Muscle layer of duodenum (tissue), 2 donors: ENCODE measurements at regions not wholly inside any gene's neighbourhood (a gene's known extent, or its start where the extent isn't known, plus 50 kb on each side); places are given as distances from the start of the nearest gene placed in this dataset.
"Not testable (repeated sequence)": the region's sequence is repeated elsewhere in the genome, so short reads cannot be mapped to it uniquely, and the experiment has no call there.

Experiments
- H3K27ac ChIP-seq: one replicate; pipeline ENCODE4 v1.7.0; 2013; ENCODE audit warnings: mild to moderate bottlenecking, low read length
- H3K27me3 ChIP-seq: one replicate; pipeline ENCODE4 v1.7.0; 2013; ENCODE audit warnings: low read depth, mild to moderate bottlenecking, control low read depth, low read length
- H3K36me3 ChIP-seq, 2 donors: one replicate each; pipeline ENCODE4 v1.7.0; 2013; ENCODE audit warnings: low read length in 2 of 2, control low read depth in 1 of 2, mild to moderate bottlenecking in 1 of 2; ENCODE audit not compliant: insufficient read depth in 2 of 2, control insufficient read depth in 1 of 2
- H3K4me1 ChIP-seq, 2 donors: one replicate each; pipeline ENCODE4 v1.7.0; 2013; ENCODE audit warnings: low read length in 2 of 2, mild to moderate bottlenecking in 2 of 2, control low read depth in 1 of 2, moderate library complexity in 1 of 2; ENCODE audit not compliant: insufficient read depth in 2 of 2, control insufficient read depth in 1 of 2
- H3K4me3 ChIP-seq, 2 donors: one replicate each; pipeline ENCODE4 v1.7.0; 2013; ENCODE audit warnings: low read length in 2 of 2, low read depth in 1 of 2, mild to moderate bottlenecking in 1 of 2
- H3K9me3 ChIP-seq, 2 donors: one replicate each; pipeline ENCODE4 v1.7.0; 2013; ENCODE audit warnings: low read length in 2 of 2, control low read depth in 1 of 2, mild to moderate bottlenecking in 1 of 2; ENCODE audit not compliant: control insufficient read depth in 1 of 2
- donor health status: healthy.

DNA sequence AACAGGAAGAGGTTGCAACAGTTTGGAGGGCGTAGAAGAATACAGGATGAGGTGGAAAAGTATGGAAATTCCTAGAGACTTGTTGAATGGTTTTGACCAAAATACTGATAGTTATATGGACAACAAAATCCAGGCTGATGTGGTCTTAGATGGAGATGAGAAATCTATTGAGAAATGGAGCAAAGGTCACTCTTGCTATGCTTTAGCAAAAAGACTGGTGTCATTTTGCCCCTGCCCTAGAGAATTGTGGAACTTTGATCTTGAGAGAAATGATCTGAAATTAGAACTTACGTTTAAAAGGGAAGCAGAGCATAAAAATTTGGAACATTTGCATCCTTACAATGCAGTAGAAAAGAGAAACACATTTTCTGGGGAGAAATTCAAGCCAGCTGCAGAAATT lies 686.9 kb upstream of the GBE1 start:
- no peak overlapping the region for H3K27ac ChIP-seq
- H3K4me3 ChIP-seq = no peak overlapping the region
- peaks cover 6 to 9% of the 10 kb centered on the region in 2 donors for H3K9me3 ChIP-seq
- no peaks in the 10 kb centered on the region for H3K27me3 ChIP-seq
- H3K4me1 ChIP-seq = no peaks in the 10 kb centered on the region
- no peaks in the 10 kb centered on the region for H3K36me3 ChIP-seq

DNA sequence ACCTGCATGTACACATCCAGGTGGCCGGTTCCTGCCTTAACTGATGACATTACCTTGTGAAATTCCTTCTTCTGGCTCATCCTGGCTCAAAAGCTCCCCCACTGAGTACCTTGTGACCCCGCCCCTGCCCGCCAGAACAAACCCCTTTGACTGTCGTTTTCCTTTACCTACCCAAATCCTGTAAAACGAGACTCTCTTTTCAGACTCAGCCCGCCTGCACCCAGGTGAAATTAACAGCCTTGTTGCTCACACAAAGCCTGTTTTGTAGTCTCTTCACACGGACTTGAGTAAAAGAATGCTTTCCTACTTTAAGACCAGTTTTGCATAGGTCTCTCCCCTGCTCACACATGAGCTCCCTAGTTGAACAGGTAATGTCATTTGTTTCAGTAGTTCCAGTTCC lies 667.4 kb upstream of the GBE1 start:
- H3K4me1 ChIP-seq, H3K9me3 ChIP-seq, H3K27me3 ChIP-seq, H3K36me3 ChIP-seq, H3K4me3 ChIP-seq, H3K27ac ChIP-seq: not testable (repeated sequence)

DNA sequence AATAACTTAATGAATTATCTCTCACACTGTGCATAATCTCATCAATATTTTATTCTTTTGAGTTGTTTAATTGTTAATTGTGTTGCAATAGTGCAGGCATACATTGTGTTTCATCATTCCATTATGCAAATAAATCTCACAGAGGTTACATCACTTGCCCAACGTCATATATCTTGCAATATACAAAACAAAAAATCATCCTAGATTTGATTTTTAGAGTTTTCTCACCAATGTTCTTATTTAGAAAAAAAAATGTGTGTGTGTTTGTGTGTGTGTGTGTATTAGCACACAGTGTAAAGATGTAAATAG lies 662.5 kb upstream of the GBE1 start:
- no peak overlapping the region for H3K27ac ChIP-seq
- no peaks in the 10 kb centered on the region for H3K4me1 ChIP-seq
- H3K36me3 ChIP-seq = no peaks in the 10 kb centered on the region
- H3K4me3 ChIP-seq = no peak overlapping the region
- no peaks in the 10 kb centered on the region for H3K9me3 ChIP-seq
- no peaks in the 10 kb centered on the region for H3K27me3 ChIP-seq

DNA sequence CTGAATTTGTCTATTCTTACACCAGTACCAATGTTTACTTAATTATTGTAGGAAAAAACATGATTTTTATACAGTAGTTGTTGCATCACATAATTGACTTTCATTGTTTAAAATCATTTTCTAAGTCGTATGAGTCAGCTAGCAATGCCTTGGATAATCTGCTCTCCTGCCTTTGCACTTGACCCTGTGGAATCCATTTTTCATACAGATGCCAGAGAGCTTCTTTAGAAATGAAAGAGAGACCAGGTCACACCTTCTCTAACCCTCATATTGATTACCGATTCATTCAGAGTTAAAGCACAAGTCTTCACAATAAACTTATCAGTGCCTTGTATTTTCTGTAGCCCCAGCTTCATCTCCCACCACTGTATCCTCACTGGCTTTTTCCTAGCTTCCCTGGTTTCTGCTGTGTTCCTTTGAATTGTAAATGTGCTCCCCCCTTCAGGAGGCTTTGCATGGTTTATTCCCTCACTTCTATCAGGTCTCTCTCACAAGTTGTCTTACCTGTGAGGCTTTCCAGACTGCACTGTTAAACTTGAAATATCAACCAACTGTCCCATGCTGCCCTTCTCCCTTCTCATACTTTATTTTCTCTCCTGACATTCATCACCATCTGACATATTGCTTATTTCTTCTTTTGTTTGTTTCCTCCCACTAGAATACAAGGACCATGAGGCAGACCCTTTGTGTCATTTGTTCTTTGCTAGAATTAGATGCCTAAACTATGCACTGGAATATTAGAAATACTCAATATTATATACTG lies 662.0 kb upstream of the GBE1 start:
- no peak overlapping the region for H3K27ac ChIP-seq
- H3K4me3 ChIP-seq = no peak overlapping the region
- H3K9me3 ChIP-seq = no peaks in the 10 kb centered on the region
- no peaks in the 10 kb centered on the region for H3K4me1 ChIP-seq
- no peaks in the 10 kb centered on the region for H3K27me3 ChIP-seq
- H3K36me3 ChIP-seq = no peaks in the 10 kb centered on the region

DNA sequence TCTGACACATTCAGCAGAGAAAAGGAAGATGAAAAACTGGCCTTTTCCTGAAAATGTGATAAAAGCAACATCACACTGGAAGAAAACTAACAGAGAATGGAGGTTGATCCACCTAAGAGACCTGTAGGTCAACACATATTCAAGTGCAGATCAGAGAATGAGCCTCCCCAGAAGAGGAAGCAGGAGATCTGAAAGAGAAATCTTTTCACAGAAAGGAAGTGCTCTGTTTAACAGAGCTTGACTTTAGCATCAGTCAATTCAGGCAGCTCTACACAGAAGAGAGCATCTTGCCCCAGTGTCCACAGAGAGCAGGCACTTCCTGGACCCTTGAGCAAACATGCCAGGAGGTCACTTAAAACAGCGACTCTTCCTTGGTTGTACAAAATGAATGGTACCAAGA lies 655.4 kb upstream of the GBE1 start:
- no peak overlapping the region for H3K27ac ChIP-seq
- no peaks in the 10 kb centered on the region for H3K9me3 ChIP-seq
- H3K4me1 ChIP-seq = no peaks in the 10 kb centered on the region
- H3K4me3 ChIP-seq = no peak overlapping the region
- no peaks in the 10 kb centered on the region for H3K36me3 ChIP-seq
- H3K27me3 ChIP-seq = no peaks in the 10 kb centered on the region

DNA sequence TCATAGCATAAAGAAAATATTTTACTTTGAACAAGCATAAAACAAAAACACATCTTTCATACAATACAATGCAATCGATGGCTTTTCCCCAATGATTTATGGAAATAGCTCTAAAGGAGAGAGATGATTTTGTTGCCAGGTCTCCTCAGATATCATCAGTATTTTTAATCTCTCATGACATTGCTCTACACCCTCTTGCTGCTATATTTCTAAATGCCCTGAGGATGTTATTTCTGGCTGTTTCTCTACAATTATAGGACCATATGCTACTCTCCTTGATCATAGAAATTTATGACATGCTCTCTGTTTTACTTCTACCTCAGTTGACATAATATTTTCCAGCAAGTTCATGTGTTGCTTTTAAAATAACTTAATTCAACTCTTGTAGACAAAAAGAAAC lies 654.9 kb upstream of the GBE1 start:
- Histone ChIP-seq H3K27me3 (no peaks in the 10 kb centered on the region), H3K27ac (no peak overlapping the region), H3K4me1 (no peaks in the 10 kb centered on the region), H3K4me3 (no peak overlapping the region), H3K36me3 (no peaks in the 10 kb centered on the region), H3K9me3 (no peaks in the 10 kb centered on the region)

DNA sequence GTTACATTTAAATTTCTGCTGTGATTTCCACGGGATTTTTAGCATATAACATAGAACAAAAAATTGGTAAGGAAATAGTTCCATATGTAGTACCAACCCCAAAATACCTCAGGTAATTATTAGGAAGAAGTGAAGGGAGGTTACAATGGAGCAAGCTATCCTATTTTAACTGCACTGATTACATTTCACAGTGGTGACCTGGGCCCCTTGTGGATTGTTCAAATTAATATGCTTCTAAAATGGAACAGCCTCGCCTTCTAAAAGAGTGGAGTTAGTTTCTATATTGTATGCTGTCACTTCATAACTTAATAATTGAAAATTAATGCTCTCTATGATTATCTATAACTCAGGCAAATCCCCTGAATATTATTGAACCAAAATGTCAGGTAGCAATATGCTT lies 651.7 kb upstream of the GBE1 start:
- H3K36me3 ChIP-seq = no peaks in the 10 kb centered on the region
- H3K27me3 ChIP-seq = no peaks in the 10 kb centered on the region
- no peaks in the 10 kb centered on the region for H3K4me1 ChIP-seq
- no peak overlapping the region for H3K4me3 ChIP-seq
- H3K27ac ChIP-seq = no peak overlapping the region
- no peaks in the 10 kb centered on the region for H3K9me3 ChIP-seq

DNA sequence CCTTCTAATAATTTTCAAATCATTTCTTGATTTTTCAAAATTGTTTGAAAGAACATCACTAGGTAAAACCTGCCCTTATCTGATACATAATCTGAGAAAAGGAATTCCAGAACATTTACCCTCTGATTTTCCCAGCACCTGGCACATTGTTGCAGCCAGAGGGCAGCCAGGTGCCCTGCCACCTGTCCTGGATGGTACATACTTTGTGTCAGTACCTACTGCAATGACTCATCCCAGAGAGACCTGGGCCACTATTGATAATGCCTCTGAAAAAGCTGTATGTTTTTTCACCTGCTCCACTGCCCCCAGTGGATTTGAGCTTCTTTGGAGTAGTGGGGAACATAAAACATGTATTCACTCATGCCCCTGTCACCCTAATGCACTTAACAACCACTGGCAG lies 648.9 kb upstream of the GBE1 start:
- no peak overlapping the region for H3K4me3 ChIP-seq
- H3K27me3 ChIP-seq = no peaks in the 10 kb centered on the region
- no peaks in the 10 kb centered on the region for H3K9me3 ChIP-seq
- no peaks in the 10 kb centered on the region for H3K4me1 ChIP-seq
- no peak overlapping the region for H3K27ac ChIP-seq
- H3K36me3 ChIP-seq = no peaks in the 10 kb centered on the region

DNA sequence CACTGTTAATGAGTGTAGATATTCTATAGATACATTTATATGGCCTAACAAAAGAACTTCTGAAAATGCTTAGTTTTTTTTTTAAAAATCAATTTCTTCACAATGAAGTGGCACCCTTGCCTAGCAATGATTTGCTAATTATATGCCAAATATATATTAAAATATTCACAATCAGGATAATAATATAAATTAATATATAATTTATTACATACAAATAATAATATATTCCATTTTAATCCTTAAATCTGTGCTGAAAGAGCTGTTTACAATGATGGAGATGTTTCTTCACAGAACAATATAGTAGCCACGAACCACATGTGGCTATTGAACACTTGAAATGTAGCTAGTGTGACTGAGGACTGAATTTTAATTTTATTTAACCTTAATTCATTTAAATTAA lies 648.4 kb upstream of the GBE1 start:
- H3K27me3 ChIP-seq = no peaks in the 10 kb centered on the region
- no peak overlapping the region for H3K27ac ChIP-seq
- H3K9me3 ChIP-seq = no peaks in the 10 kb centered on the region
- H3K36me3 ChIP-seq = no peaks in the 10 kb centered on the region
- H3K4me3 ChIP-seq = no peak overlapping the region
- H3K4me1 ChIP-seq = no peaks in the 10 kb centered on the region

DNA sequence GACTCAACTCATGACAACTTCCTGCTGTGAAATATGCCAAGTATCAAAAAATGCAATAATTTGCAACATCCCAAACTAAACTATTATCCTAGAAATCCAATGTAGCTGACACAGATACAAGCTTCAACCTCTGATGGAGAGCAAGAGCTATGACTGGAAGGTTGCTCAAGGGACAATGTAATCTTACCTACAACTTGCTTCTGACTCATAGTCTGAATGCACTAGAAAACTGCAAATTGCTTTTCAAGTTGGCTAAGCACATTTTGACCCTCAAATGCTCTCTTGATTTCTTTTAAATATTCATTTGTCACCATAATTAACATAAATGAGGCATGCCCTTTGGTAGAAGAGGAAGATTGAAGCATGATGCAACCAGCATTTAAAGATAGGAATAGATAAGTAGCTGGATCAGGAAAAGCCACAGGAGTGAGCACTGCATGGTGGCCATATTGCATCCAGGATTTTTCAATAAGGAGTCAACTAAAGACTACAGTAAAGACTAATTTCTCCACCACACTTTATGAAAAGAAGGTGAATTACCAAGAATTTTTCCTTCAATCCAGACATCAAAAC lies 630.8 kb upstream of the GBE1 start:
- Histone ChIP-seq H3K27ac (no peak overlapping the region), H3K27me3 (no peaks in the 10 kb centered on the region), H3K4me1 (no peaks in the 10 kb centered on the region), H3K36me3 (no peaks in the 10 kb centered on the region), H3K4me3 (no peak overlapping the region), H3K9me3 (no peaks in the 10 kb centered on the region)

DNA sequence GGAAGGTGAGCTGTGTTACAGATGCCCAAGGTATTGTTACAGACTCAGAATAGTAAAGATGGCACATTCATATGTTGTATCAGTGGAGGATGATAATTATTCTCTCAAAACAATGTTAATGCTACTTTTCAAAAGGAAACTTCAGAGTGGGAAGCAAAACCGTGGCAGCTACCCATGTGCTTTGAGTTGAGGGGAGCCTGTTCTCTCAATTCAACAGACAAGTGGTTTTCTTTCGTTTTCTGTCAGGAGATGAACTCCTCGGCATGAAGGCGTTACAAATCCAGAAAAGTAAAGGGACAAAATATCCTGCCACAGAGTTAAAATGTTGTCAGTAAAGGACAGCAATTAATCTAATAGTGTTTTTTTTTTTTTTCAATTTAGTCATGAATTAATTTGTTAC lies 629.4 kb upstream of the GBE1 start:
- no peaks in the 10 kb centered on the region for H3K9me3 ChIP-seq
- H3K27me3 ChIP-seq = no peaks in the 10 kb centered on the region
- H3K4me1 ChIP-seq = no peaks in the 10 kb centered on the region
- H3K36me3 ChIP-seq = no peaks in the 10 kb centered on the region
- H3K4me3 ChIP-seq = no peak overlapping the region
- H3K27ac ChIP-seq = no peak overlapping the region

DNA sequence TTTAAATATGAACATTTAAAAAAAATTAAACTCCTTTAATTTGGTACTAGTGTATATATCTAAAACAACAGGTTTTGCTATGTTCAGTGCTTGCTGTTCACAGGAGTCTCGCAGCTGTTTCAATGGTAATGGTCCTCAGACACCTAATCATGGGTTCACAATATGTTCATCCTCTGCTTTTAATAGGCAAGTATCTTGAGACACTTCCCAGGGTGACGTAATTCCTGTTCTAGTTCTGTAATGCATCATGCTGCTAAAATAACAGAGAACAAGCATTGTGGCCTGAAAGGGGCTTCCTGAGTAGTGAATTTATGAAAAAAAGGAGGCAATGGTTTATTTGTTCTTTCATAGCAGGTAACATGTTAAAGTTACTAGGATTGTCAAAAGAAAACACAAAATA lies 625.2 kb upstream of the GBE1 start:
- H3K9me3 ChIP-seq = no peaks in the 10 kb centered on the region
- H3K4me1 ChIP-seq = no peaks in the 10 kb centered on the region
- no peaks in the 10 kb centered on the region for H3K27me3 ChIP-seq
- no peak overlapping the region for H3K27ac ChIP-seq
- H3K36me3 ChIP-seq = no peaks in the 10 kb centered on the region
- no peak overlapping the region for H3K4me3 ChIP-seq
